Stimulated activated naive CD8-positive, alpha-beta T cell treated with anti-CD3 and anti-CD28 coated beads, Interleukin-15, amount 100 ng/mL, for 72 hours (primary cell): ENCODE measurements at regions not wholly inside any gene's neighbourhood (a gene's known extent, or its start where the extent isn't known, plus 50 kb on each side); places are given as distances from the start of the nearest gene placed in this dataset.

Experiments
- ATAC-seq: fragments of 150-1000 bp; cut with Tn5 transposase; 2 replicates; pipeline ENCODE4 v1.10.0; 2021; ENCODE audit warnings: mild to moderate bottlenecking, moderate library complexity
- DNase-seq, 2 donors: peaks; one replicate each; pipeline ENCODE4 v3.0.0; 2021 to 2022
- H3K27ac Mint-ChIP-seq, 2 donors: one replicate each; pipeline ENCODE4 v1.8.0; 2022; ENCODE audit warnings: mild to moderate bottlenecking in 2 of 2, mixed read lengths in 2 of 2, moderate library complexity in 2 of 2
- H3K27me3 Mint-ChIP-seq: one replicate; pipeline ENCODE4 v1.8.0; 2022; ENCODE audit warnings: mixed read lengths
- H3K4me1 Mint-ChIP-seq: one replicate; pipeline ENCODE4 v1.8.0; 2022; ENCODE audit warnings: mild to moderate bottlenecking, mixed read lengths
- H3K4me3 Mint-ChIP-seq, 2 donors: one replicate each; pipeline ENCODE4 v1.8.0; 2022; ENCODE audit warnings: mild to moderate bottlenecking in 2 of 2, mixed read lengths in 2 of 2, moderate library complexity in 1 of 2
- H3K9me3 Mint-ChIP-seq, 2 donors: one replicate each; pipeline ENCODE4 v1.8.0; 2022; ENCODE audit warnings: mixed read lengths in 2 of 2

DNA sequence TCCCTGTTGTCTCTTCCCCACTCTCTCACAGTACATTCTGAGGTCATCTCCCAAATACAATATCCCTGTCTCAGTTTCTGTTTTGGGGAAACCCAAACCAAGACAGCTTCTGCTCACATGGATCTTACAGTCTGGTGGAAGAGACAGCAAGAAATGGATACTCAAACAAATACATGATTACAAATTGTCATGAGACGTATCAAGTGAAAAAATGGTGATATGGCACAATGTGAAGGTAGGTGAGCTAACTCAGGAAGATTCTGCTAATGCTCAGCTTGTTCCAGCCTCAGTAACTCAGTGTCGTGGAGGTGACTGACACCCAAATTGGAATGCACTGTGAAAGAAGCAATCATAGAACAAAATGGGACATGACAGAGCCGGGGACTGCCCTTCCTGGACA is 68.3 kb downstream of the CHST1 start:
- no peak overlapping the region for H3K4me3 Mint-ChIP-seq
- H3K27me3 Mint-ChIP-seq = peaks cover 37% of the 10 kb centered on the region
- H3K27ac Mint-ChIP-seq = no peak overlapping the region
- DNase-seq (no peak), ATAC-seq (no peak)
- H3K4me1 Mint-ChIP-seq = no peaks in the 10 kb centered on the region
- peaks cover 5 to 9% of the 10 kb centered on the region in 2 donors for H3K9me3 Mint-ChIP-seq

DNA sequence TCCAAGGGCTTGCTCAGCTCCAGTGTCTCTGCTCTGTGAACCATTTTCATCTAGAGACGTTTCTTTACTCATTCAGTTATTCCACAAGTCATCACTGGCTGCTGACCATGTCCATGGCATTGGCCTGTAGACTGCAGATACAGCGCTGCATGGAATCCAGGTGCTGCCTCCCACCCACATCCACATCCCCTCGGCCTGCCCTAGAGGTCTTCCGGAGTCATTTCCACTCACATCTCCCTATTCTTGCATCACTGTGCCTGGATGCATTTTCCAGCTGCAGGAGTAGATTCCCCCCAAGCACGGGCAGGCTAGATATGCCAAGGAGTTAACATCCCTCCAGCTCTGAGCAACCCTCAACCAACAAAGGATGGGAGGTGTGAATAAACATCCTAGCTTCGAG is 68.9 kb downstream of the CHST1 start:
- no peaks in the 10 kb centered on the region for H3K4me1 Mint-ChIP-seq
- peaks cover 5 to 9% of the 10 kb centered on the region in 2 donors for H3K9me3 Mint-ChIP-seq
- DNase-seq (no peak), ATAC-seq (no peak)
- peaks cover 37% of the 10 kb centered on the region for H3K27me3 Mint-ChIP-seq
- H3K4me3 Mint-ChIP-seq = no peak overlapping the region
- H3K27ac Mint-ChIP-seq = no peak overlapping the region

DNA sequence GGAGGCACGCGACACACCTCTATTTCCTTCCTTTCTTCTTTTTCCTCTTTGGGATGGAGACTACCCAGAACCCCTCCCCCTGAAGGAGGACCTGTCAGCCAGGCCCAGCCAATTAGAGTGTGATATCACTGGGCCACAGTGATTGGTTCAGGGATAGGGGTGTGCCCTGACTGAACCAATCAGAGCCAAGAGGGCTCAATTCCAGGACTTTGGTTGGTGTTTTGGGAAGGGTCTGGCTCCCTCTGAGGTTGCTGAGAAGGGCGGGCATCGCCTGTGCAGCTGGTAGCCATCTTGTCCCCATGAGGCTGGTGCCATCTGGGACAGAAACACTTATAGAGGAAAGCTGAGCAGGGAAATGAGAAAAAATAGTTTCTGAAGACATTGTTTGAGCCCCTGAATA is 71.4 kb downstream of the CHST1 start:
- Mint-ChIP-seq H3K27me3 (peaks cover 25% of the 10 kb centered on the region), H3K4me1 (no peaks in the 10 kb centered on the region), H3K4me3 (no peak overlapping the region), H3K27ac (no peak overlapping the region), H3K9me3 (no peaks in the 10 kb centered on the region)
- DNase-seq (no peak), ATAC-seq (no peak)

DNA sequence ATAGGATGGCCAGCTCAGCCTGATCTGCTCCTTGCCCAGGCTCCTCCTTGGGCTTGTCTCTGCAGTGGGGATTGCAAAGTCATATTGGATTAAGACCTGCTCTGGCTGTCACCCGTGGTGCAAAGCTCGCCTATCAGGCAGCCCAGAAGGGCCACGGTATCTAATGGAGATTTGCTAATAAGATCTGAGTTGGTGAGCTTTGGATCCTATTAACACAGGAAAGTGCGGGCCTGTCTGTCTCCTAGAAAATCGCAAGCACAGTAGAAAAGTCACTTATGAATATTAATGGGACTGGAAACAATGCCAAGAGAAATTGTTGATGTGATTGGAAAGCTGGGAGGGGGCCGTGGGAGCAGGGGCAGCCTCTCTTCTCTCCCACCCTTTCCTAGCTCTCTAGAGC is 72.8 kb downstream of the CHST1 start:
- no peaks in the 10 kb centered on the region for H3K4me1 Mint-ChIP-seq
- DNase-seq (no peak), ATAC-seq (no peak)
- peaks cover 25% of the 10 kb centered on the region for H3K27me3 Mint-ChIP-seq
- H3K4me3 Mint-ChIP-seq = no peak overlapping the region
- H3K9me3 Mint-ChIP-seq = no peaks in the 10 kb centered on the region
- H3K27ac Mint-ChIP-seq = no peak overlapping the region

DNA sequence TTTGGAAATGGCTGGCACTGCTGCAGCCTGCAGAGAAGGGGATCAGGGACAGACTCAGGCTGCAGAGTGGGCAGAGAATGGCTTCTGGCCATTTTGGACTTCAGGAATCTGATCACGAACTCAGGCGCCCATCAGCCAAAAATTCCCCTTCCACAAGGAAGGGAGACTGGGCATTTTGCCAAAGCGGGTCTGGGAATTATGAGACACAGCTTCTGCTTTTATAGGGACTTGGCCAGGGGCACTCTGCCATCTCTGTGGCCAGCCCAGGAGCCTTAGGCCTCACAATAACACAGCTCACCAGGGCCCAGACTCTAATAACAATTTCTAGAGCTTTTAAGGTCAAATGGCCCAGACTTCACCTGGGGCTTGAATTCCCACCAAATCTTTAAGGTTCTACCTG is 74.7 kb downstream of the CHST1 start:
- no peak overlapping the region for H3K27ac Mint-ChIP-seq
- ATAC-seq (no peak), DNase-seq (no peak)
- peaks cover 25% of the 10 kb centered on the region for H3K27me3 Mint-ChIP-seq
- H3K4me3 Mint-ChIP-seq = no peak overlapping the region
- no peaks in the 10 kb centered on the region for H3K9me3 Mint-ChIP-seq
- no peaks in the 10 kb centered on the region for H3K4me1 Mint-ChIP-seq

DNA sequence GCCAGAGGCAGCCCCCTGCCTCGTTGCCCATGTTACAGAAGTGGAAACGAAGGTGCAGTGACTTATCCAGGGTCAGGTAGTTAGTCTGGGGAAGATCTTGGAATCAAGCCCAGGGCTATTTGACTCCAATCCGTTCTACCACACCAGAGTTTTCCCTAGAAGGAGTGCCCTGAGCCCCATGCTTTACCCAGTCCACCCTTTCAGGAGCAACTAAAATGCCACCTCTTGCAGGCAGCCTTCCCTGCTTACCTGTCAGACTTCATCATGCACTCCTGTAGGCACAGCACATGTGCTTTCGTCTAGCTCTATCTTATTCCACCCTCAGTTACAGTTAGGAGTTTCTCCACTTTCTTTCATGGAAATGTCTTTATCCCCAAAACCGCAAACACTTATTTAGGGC is 80.2 kb downstream of the CHST1 start:
- Mint-ChIP-seq H3K4me3 (no peak overlapping the region), H3K27ac (no peak overlapping the region), H3K4me1 (no peaks in the 10 kb centered on the region), H3K27me3 (peaks cover 39% of the 10 kb centered on the region), H3K9me3 (no peaks in the 10 kb centered on the region)
- no peak for DNase-seq
- ATAC-seq = no peak

DNA sequence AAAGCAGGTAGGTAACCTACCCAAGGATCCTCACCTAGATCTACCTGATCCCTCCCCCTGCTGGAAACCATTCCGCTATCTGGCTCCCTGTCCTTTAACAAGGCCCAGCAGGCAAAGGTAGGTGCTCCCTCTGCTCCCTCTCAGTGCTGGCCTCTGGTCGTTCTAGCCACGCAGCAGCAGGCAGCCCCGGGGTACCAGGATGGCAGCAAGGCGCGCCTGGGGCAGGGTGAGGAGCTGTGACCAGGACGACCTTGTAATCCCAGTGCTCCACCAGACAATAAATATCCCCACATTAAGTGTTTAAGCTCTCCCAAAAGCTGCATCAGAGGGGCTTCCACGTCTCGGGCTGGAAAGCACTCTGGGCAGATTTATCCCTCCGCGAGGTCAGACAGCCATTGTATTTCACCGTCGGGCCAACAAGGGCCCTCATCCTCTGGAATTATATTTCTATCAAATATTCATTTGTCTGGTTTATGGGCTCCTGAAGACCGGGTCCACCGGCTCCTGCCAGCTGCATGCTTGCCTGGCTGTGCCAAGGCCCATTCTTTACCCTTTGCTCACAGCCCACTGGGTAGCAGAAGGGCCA is 81.3 kb downstream of the CHST1 start:
- no peaks in the 10 kb centered on the region for H3K9me3 Mint-ChIP-seq
- no peak overlapping the region for H3K27ac Mint-ChIP-seq
- ATAC-seq (no peak), DNase-seq (no peak)
- H3K4me1 Mint-ChIP-seq = no peaks in the 10 kb centered on the region
- no peak overlapping the region for H3K4me3 Mint-ChIP-seq
- peaks cover 50% of the 10 kb centered on the region for H3K27me3 Mint-ChIP-seq

DNA sequence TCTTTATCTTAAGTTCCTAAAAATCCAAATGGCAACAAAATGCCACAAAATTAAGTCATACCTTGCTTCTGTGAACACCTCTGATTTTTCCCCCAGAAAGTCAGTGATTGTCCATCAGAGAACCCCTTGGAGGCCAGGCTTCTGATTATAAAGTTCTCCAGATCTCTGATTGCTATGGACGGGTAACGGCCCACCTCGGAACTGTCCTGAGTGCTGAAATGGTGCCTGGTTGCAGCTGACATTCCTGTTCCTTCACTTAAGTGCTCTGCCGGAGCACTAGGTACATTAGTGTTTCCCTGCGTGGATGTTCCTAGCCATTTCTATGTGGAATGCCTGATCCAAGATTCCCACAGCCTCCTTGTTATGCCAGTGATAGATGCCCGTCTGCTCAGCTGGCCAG is 85.0 kb downstream of the CHST1 start:
- ATAC-seq (no peak), DNase-seq (no peak)
- H3K27me3 Mint-ChIP-seq = peaks cover 64% of the 10 kb centered on the region
- H3K9me3 Mint-ChIP-seq = no peaks in the 10 kb centered on the region
- H3K27ac Mint-ChIP-seq = no peak overlapping the region
- H3K4me1 Mint-ChIP-seq = no peaks in the 10 kb centered on the region
- no peak overlapping the region for H3K4me3 Mint-ChIP-seq

DNA sequence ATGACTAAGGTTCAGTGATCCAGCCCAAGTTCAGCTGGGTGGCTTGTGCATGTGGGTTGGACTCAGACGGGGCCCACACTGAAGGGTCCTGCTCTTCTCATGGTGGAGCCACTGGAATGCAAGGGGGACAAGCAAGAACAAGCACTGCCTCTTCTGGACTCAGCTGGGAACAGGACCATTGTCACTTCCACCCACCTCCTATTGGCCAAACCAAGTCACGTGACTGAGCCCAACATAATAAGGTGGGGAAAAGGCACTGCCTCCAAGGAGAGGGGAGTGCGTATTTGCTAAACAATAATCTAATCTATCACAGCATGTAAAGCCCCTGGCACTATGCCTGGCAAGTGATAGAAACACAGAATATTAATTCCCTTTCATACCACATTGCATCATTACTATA is 87.1 kb downstream of the CHST1 start:
- DNase-seq (no peak), ATAC-seq (no peak)
- no peak overlapping the region for H3K27ac Mint-ChIP-seq
- no peaks in the 10 kb centered on the region for H3K4me1 Mint-ChIP-seq
- no peak overlapping the region for H3K4me3 Mint-ChIP-seq
- peaks cover 65% of the 10 kb centered on the region for H3K27me3 Mint-ChIP-seq
- H3K9me3 Mint-ChIP-seq = no peaks in the 10 kb centered on the region

DNA sequence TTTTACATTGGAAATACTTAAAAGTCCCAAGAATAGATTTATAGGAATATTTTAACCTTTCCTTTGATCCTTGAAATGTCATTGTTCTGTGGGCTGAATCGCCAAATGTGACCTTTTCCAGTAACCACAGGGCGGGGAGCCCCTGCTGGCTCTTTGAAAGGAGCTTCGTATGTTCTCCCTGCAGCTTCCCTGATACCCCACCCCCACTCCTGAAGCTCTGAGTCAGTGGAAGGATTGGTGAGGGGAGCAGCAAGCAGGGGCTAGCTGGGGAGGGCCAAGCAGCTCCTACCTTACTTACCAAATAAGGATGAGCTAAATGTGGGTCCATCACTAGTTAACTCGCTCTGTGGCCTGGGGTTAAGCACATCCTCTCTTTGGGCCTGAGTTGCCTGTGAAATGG is 87.7 kb downstream of the CHST1 start:
- H3K27ac Mint-ChIP-seq = no peak overlapping the region
- DNase-seq (no peak), ATAC-seq (no peak)
- H3K4me1 Mint-ChIP-seq = no peaks in the 10 kb centered on the region
- no peak overlapping the region for H3K4me3 Mint-ChIP-seq
- no peaks in the 10 kb centered on the region for H3K9me3 Mint-ChIP-seq
- H3K27me3 Mint-ChIP-seq = peaks cover 68% of the 10 kb centered on the region

DNA sequence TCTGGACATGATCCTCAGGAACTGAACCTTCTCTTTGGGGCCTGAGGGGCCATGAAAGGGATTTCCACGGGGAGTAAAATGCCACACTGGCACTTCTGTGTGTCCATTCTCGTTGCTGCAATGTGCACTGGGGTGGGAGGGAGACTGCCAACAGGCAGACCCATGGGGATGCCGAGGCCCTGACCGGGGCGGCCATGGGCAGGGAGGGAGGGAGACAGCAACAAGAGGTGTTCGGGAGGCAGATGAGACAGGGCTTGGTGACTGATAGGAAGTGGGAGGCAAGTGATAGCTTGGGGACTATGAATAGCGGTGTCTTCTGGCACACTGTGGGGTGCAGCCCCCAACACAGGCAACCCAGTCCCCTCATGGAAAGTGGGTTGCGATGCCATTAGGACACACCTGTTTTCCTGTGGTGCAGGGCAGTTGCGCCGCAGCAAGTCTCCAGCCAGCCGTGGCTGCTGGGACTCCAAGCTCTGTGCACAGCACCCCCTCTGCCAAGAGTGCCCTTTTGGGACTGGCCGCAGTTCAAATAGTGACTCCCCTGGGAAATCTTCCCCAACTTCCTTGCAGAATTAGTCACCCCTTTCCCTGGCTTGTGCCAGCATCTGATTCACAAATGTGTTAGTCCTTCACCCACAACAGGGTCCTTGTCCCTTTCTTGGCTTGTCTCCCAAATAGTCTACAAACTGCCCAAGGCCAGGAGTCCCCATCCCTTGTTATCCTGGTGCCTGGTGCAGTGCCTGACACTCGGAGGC is 88.8 kb downstream of the CHST1 start:
- Mint-ChIP-seq H3K27me3 (peaks cover 67% of the 10 kb centered on the region), H3K4me3 (no peak overlapping the region), H3K9me3 (no peaks in the 10 kb centered on the region), H3K4me1 (no peaks in the 10 kb centered on the region), H3K27ac (no peak overlapping the region)
- ATAC-seq (no peak), DNase-seq (no peak)

DNA sequence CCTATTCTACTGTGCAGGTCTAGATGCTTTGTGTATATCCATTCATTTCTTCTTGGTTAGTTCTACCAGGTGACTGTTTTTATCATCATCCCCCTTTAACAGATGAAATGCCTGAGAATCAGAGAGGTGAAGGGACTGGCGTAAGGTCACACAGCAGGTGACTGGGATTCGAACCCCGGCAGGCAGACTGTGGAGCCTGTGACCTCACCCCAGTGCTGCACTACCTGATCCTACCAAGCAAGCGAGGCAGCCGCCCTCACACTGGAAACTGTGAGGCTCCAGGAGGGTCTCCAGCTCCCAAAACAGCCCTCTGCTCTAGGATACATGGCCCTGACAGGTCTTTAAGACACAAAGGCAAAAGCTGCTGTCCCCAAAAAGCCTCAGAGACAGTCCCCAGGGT is 91.7 kb downstream of the CHST1 start:
- H3K4me3 Mint-ChIP-seq = no peak overlapping the region
- H3K27me3 Mint-ChIP-seq = peaks cover 38% of the 10 kb centered on the region
- H3K4me1 Mint-ChIP-seq = no peaks in the 10 kb centered on the region
- ATAC-seq = no peak
- H3K9me3 Mint-ChIP-seq = no peaks in the 10 kb centered on the region
- H3K27ac Mint-ChIP-seq = no peak overlapping the region
- DNase-seq = no peak

DNA sequence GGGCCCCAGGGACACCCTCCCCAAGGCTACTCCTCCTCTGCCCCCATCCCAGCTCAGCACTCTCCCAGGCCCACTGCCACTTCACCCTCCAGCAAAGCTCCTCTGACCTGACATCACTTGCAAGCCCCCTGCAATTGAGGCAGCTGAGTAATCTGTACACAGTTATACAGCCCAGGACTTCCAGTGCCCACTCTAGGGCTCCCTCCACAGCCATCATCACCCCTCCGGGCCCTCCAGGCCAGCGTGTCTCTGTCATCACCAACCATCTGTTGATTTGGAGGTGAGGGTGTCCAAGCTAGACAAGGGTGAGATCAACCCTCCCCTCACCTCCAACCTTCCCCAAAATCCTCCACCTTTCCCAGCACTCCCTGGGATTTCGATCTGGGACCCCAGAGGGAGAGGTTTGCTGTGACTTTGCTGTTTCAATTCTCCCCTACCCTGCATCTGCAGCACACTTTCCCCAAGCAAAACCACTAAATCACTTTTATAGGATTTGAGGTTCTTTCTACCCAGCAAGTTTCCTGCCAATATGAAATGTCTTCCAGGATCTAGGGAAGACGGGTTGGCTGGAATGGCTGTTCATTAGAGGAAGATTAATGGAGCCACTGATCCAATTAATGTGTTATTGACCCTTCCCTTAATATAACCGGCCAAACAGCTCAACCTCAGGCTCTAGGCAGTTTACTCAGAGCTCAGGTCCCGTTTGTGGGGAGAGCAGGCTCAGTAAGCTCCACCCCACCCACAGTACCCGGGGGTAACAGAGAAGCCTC is 92.9 kb downstream of the CHST1 start:
- H3K27ac Mint-ChIP-seq = peak overlapping the region in 1 of 2 donors; percentile 93
- no peaks in the 10 kb centered on the region for H3K4me1 Mint-ChIP-seq
- no peaks in the 10 kb centered on the region for H3K9me3 Mint-ChIP-seq
- H3K4me3 Mint-ChIP-seq = no peak overlapping the region
- no peak for ATAC-seq
- no peak for DNase-seq
- H3K27me3 Mint-ChIP-seq = peaks cover 37% of the 10 kb centered on the region

DNA sequence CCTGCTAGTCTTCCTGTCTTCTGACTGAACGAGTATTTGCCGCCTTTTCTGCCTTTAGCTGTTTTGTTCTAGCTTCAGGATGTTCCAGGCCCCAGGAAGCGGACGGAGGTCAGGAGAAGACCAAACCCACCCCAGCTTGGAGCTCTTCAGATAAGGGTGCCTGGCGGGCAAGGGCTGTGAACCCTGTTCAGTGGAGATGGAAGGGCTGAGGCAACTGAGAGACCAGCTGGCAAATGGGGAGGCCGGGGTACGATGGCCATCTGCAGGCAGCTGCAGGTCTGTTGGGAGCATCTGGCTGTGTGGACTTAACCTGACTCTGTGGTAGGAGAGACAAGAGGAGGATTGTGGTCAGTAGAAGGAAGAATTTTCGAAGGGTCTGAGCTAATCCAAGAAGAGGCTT is 95.6 kb downstream of the CHST1 start:
- ATAC-seq (no peak), DNase-seq (no peak)
- no peak overlapping the region for H3K4me3 Mint-ChIP-seq
- no peaks in the 10 kb centered on the region for H3K9me3 Mint-ChIP-seq
- no peaks in the 10 kb centered on the region for H3K4me1 Mint-ChIP-seq
- H3K27ac Mint-ChIP-seq = no peak overlapping the region
- peaks cover 15% of the 10 kb centered on the region for H3K27me3 Mint-ChIP-seq

DNA sequence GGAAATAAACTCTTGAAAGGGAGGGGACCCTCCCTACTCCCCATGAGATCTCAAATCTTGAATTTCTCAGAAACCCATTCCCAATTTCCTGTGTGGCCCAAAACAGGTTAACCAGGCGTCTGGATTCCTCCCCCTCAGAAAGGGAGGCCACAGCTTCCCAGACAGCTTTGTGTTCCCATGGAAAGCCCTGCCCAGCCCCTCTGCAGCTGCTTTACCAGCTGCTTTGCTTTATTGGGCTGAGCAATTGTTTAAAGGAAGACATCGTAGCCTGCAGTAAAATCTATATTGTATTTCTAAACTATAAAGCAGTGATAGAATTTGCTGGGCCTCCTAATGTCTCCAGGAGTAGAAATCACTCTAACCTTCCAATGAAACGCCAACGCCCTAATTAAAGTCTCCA is 97.4 kb downstream of the CHST1 start:
- DNase-seq (no peak), ATAC-seq (no peak)
- H3K27ac Mint-ChIP-seq = no peak overlapping the region
- H3K27me3 Mint-ChIP-seq = peaks cover 11% of the 10 kb centered on the region
- H3K4me3 Mint-ChIP-seq = no peak overlapping the region
- no peaks in the 10 kb centered on the region for H3K9me3 Mint-ChIP-seq
- H3K4me1 Mint-ChIP-seq = no peaks in the 10 kb centered on the region

DNA sequence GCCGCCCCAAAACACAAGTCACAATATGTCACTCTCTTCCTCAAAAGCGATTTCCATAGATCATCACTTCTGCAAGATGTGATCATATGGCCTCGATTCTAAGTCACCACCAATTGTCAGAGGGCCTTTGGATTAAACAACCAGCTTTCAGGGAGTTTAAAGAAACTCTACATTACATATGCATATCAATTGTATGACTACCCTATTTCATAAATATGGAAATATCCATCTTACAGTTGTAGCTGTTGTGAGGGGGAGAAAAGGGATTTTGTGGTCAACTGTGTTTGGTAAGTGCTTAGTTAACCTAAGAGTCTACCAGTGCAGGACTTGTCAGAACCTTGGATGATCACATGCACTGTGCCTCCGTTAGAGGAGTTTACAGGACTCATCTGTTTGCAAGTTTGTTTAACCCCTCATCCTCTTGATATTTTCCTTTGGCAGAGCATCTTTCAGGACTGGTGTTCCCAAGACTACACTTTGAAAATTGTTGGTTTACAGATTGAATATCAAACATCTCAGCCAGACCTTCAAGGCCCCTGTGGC is 99.9 kb downstream of the CHST1 start:
- Mint-ChIP-seq H3K4me1 (no peaks in the 10 kb centered on the region), H3K27ac (no peak overlapping the region), H3K9me3 (no peaks in the 10 kb centered on the region), H3K4me3 (no peak overlapping the region), H3K27me3 (no peaks in the 10 kb centered on the region)
- ATAC-seq (no peak), DNase-seq (no peak)
